Fibroblast of gingiva (primary cell): ENCODE measurements at regions not wholly inside any gene's neighbourhood (a gene's known extent, or its start where the extent isn't known, plus 50 kb on each side); places are given as distances from the start of the nearest gene placed in this dataset.

Experiments
- DNase-seq: peaks from one replicate; pipeline ENCODE4 v3.0.0-alpha.2; 2011; ENCODE audit warnings: low read depth

DNA sequence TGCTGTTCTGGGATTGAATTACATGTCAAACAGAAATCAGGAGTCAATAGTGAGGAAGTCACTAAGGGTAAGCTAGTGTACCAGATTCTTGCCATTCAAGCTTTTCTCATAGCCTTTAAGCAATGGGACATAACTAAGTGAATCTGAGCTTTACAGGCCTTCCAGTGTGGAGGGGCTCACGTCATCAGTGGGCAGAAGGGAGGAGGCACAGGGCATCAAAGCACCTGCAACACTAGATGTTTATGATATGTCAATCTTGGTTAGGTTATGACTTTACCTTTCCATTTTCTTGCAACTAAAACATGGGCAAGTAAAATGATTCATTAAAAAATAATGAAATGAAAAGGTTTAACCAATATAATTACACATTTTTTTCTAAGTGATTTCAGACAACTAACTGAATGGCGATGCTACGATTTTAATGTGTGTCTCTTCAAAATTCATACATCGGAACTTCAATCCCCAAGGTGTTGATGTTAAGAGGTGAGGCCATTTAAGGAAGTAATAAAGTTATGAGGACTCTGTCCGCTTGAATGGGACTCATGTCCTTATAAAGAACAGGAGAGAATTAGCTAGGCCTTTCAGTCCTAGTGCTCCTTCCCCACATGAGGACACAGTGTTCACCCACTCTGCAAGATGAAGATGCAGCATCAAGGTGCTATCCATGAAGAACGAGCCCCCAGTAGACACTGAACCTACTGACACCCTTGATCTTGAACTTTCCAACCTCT, 1169.2 kb upstream of the NXPH2 start:
- DNase-seq, result no peak

GRCh38 chr2:139946690-139947089, 1166.5 kb upstream of the NXPH2 start:
- no peak for DNase-seq

- DNase-seq, result no peak
Measured at GRCh38 chr2:139940686-139941085, 1160.5 kb upstream of the NXPH2 start.

DNA sequence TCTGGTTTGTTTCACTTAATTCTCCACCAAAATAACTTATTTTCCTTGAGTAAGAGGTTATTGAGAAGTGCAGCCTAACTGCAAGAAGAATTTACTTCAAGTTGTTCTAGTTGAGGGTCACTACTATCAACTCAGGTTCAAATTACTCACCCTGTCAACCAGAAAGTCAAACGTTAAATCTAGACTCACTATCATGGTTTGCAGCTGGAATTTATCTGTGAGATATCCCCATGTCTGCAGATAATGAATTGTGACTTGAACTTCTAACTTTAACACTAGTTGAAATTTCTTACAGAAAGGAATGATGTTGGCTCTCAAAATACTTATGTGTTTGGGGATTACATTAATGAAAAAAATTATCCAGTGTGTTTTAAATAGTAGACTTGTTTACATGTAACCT, 1145.7 kb upstream of the NXPH2 start:
- no peak for DNase-seq

- DNase-seq, result no peak
Measured at GRCh38 chr2:139924070-139924469, 1143.9 kb upstream of the NXPH2 start.

DNA sequence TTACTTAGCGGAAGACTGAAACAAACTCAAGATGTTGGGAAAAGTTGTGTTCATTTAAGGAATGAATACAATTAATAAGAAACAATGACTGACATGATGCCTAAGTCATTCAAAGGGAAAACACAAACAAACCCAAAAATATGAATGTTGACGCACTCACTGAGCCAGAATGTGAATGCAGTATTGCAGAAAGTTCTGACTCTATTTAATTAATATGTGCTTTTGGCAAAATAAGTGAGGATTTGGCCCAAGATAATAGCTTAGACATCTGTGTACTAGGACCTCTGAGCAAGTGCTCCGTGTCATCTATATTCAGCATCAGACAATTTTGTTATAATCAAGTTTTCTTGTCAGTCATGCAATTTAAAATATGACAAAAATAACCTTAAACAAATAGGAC, 1138.8 kb upstream of the NXPH2 start:
- DNase-seq, result no peak

GRCh38 chr2:139917690-139918384, 1137.6 kb upstream of the NXPH2 start:
- no peak for DNase-seq

DNA sequence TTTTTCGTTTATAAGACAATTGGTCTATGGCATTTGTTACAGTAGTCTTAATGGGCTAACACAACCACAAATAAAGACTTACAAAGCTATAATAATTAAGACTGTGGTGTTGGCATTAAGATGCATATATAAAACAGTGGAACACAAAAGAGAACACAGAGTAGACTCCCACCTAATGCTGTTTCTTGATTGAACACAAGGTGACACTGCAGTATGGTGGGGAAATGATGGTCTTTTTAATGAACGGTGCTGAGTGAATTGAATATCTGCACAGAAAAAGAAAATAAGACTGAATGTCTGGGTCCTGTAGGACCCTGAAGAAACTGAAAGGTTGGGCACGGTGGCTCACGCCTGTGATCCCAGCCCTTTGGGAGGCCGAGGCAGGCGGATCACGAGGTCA, 1136.6 kb upstream of the NXPH2 start:
- DNase-seq, result no peak

DNA sequence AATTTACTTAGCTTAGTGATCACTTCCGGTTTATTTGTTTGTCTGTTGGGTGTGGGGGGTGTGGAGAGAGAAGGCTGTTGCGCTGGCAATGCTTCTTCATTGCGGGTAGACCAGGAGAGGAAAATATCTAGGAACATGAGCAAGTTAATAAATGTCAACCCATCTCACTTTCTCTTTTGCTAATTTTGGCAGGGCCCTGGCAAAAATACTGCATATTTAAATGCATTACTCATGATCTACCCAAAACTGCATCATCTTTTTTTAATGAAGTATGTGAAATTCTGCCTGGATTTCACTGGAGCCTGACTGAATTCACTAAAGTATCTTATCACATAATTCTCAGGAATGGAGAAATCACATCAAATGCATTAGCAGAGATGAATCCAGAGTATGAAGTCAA, 1131.0 kb upstream of the NXPH2 start:
- peak; percentile 35 for DNase-seq

GRCh38 chr2:139909136-139909535, 1128.9 kb upstream of the NXPH2 start:
- no peak for DNase-seq

DNA sequence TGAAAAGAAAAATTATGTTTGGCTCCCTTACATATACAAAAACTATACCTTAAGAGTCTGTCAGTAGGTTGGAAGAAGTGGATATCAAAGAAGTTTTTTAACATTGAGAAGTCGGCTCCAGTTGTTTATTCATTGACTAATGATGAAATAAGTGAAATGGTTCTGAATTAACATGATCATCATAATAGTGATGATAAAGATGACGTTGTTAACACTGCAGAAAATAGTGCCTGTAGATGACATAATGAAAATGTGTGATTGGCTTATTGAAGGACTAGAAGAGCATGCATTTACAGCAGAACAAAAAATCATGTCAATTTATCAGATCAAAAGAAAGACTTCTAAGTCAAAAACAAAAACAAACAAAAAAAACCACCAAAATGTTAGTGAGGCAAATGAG, 1125.4 kb upstream of the NXPH2 start:
- DNase-seq, result no peak

GRCh38 chr2:139891636-139892035, 1111.4 kb upstream of the NXPH2 start:
- no peak for DNase-seq

GRCh38 chr2:139885921-139886498, 1105.8 kb upstream of the NXPH2 start:
- DNase-seq, result no peak

DNA sequence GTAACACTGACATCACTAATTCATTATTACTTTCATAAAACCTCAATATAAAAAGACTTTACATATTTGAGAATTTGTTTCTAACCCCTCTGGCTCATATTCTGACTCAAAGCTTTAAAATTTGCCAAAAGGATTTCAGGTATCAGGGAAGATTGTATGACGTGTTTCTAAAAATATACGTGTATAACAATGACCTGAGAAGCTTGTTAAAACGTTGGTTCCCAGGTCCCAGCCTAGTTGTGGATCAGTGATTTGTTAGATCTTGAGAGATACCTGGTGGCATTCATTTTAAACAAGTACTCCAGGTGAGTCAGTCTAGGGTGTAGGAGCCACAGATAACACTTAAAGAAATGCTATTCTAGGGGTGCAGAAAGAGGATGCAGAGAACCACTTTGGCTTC, 1096.8 kb upstream of the NXPH2 start:
- no peak for DNase-seq

DNA sequence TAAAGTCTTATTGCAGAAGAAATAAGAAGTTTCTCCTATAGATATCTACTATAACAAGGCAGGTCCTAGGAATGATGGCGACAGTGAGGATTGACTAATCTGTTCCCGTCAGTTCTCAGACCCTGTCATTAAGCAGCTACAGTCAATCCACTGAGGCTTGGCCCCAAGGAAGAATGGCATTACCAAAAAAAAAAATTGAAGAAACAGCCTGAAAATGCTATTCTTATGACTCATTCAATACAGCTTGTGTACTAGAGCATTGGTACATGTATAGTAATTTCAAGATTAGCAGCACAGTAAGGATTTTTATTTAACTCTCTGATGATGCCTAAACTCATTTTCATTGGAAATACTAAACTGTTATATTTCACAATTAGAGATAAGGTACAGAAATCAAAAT, 1096.1 kb upstream of the NXPH2 start:
- DNase-seq, result no peak

- DNase-seq, result no peak
Measured at GRCh38 chr2:139872503-139872902, 1092.3 kb upstream of the NXPH2 start.

DNA sequence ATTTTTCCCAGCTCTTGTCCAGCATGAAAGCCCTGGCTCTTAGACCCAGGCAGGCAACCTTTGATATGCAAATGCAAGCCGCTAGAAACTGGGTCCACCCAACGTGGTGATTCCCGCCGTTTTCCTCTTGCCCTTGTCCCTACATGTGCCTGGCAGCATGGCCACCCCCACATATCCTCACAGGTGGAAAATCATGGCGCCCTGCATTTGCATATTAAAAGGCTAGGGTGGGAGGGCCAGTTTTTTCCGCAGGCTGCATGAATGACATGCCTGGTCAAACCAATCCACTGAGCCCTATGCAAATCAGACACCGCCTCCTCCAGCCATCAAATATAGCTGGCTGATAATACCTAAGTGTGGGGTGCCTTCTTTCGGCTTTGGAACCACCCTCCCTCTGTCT, 1091.8 kb upstream of the NXPH2 start:
- DNase-seq, result no peak

DNA sequence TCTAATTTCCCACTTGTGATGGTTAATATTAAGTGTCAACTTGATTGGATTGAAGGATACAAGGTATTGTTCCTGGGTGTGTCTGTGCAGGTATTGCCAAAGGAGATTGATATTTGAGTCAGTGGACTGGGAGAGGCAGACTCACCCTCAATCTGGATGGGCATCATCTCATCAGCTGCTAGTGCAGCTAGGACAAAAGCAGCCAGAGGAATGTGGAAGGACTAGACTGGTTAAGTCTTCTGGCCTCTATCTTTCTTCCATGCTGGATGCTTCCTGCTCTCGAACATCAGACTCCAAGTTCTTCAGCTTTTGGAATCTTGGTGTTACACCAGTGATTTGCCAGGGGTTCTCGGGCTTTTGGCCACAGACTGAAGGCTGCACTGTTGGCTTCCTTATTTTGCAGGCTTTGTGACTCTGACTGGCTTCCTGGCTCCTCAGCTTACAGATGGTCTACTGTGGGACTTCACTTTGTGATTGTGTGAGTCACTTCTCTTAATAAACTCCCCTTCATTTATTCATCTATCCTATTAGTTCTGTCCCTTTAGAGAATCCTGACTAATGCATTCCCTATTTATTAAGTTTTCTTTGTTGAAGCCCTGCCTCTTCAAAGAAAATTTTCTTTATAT, 1087.5 kb upstream of the NXPH2 start:
- DNase-seq, result no peak

DNA sequence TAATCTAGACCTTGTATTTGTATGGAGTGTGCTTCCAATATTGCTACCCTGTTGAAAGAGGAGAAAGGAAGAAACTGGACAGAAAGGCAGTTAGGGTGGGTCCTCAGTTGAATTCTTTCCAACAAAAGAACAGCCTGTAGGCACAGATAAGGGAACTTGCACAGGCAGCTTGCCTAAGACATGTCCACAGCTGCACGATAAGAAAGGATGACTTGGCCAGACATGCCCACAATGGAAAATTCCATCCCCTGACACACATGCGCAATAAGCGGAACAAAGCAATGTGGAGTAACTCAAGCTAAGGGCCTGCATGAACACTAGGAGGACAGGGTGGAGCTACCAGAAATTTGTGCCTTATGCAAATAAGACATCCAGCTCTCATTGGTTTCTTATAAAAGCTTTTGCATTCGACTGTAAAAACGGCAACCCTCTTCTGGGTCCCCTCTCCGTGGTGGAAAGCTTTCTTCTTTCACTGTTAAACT, 1084.7 kb upstream of the NXPH2 start:
- DNase-seq, result no peak

- no peak for DNase-seq
Measured at GRCh38 chr2:139854769-139855483, 1074.7 kb upstream of the NXPH2 start.

DNA sequence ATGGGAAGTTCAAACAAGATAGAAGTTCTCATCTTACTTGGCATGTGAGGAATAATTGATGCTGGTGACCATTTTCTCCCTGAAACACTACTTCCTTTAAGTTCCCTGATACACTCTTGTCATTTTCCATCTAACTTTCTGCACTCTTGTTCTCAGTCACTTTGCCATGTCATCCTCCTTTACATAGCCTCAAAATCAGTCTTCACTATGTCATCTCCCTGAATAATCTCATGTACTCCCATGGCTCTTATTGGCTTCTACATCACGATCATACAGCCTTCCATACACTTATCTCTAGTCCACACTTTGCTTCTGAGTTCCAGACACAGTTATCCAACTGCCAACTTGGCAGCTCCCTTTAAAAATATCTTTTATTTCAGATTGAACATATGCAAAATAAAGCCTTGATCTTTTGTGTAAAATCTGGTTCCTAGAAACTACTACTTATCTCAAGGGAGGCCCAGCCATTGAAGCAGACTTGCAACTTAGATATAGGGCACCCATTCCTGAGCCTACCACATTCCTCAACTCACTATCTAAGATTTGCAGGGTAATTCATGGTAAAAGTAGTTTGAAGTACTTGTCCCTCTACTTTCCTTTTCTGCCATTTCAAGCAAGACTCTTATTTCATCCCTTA, 1070.2 kb upstream of the NXPH2 start:
- no peak for DNase-seq

- no peak for DNase-seq
Measured at GRCh38 chr2:139836769-139837168, 1056.6 kb upstream of the NXPH2 start.
